IMR-90 (cell line): ENCODE measurements at regions not wholly inside any gene's neighbourhood (a gene's known extent, or its start where the extent isn't known, plus 50 kb on each side); places are given as distances from the start of the nearest gene placed in this dataset.

Source experiments
- ATAC-seq: fragments of 200-7000 bp; cut with Tn5 transposase; 2 replicates; pipeline ENCODE4 v1.9.1; 2020; ENCODE audit warnings: low read depth, mild to moderate bottlenecking, moderate library complexity
- BruUV-seq: library from RNA; stranded (reverse); fragments of 400-500 nt; replicated peaks from 2 replicates; lab custom pipeline; 2021; lab: Mats Ljungman, UMichigan
- CTCF ChIA-PET: fragments of 300-600 bp; formaldehyde crosslinking; extraction: SDS; loops from one replicate; lab custom pipeline; 2021; ENCODE audit warnings: antibody characterized with exemption; lab: Yijun Ruan, JAX
- POLR2A ChIA-PET: fragments of 300-600 bp; sonication (Branson Sonifier 250); formaldehyde crosslinking; loops from one replicate; lab custom pipeline; 2022; ENCODE audit warnings: antibody characterized with exemption; ENCODE audit not compliant: unreplicated experiment; lab: Charles Lee
- DNase-seq: peaks from one replicate; pipeline ENCODE4 v3.0.0; 2013
- H2AFZ ChIP-seq: replicated peaks from 2 replicates; pipeline ENCODE3; 2013; ENCODE audit warnings: low read length, mild to moderate bottlenecking; ENCODE audit not compliant: poor library complexity
- H2AK5ac ChIP-seq: 2 replicates; pipeline ENCODE4 v1.6.1; 2013; ENCODE audit warnings: low read depth, low read length, inconsistent platforms
- H2AK9ac ChIP-seq: replicated peaks from 2 replicates; pipeline ENCODE3; 2013; ENCODE audit warnings: mild to moderate bottlenecking, low read depth, low read length, moderate library complexity; ENCODE audit not compliant: poor library complexity
- H2BK120ac ChIP-seq: 2 replicates; pipeline ENCODE4 v1.6.1; 2013; ENCODE audit warnings: low read depth, low read length, inconsistent platforms
- H2BK15ac ChIP-seq: 3 replicates; pipeline ENCODE4 v1.6.1; 2013; ENCODE audit warnings: low read depth, low read length, inconsistent platforms
- H2BK20ac ChIP-seq: 2 replicates; pipeline ENCODE4 v1.6.1; 2013; ENCODE audit warnings: low read depth, mild to moderate bottlenecking, inconsistent platforms, low read length, moderate library complexity
- H2BK5ac ChIP-seq: 2 replicates; pipeline ENCODE4 v1.6.1; 2013; ENCODE audit warnings: mild to moderate bottlenecking, low read depth, low read length, inconsistent platforms; ENCODE audit not compliant: poor library complexity, severe bottlenecking
- H3K14ac ChIP-seq: replicated peaks from 2 replicates; pipeline ENCODE4 v1.6.1; 2013; ENCODE audit warnings: low read depth, low read length, inconsistent platforms
- H3K18ac ChIP-seq: 2 replicates; pipeline ENCODE4 v1.6.1; 2013; ENCODE audit warnings: low read depth, low read length, control low read depth
- H3K23ac ChIP-seq: 2 replicates; pipeline ENCODE4 v1.6.1; 2013; ENCODE audit warnings: low read depth, low read length, inconsistent platforms
- H3K27ac ChIP-seq: 2 replicates; pipeline ENCODE4 v1.5.1; 2013; ENCODE audit warnings: mild to moderate bottlenecking, control low read depth, low read length; ENCODE audit not compliant: insufficient read depth
- H3K27me3 ChIP-seq: 2 replicates; pipeline ENCODE4 v1.6.1; 2013; ENCODE audit warnings: low read length; ENCODE audit not compliant: control insufficient read depth, insufficient read depth
- H3K36me3 ChIP-seq: 2 replicates; pipeline ENCODE4 v1.6.1; 2013; ENCODE audit warnings: low read length, mixed read lengths; ENCODE audit not compliant: control insufficient read depth, insufficient read depth
- H3K4ac ChIP-seq: 2 replicates; pipeline ENCODE4 v1.6.1; 2013; ENCODE audit warnings: low read depth, low read length, inconsistent platforms
- H3K4me1 ChIP-seq: 2 replicates; pipeline ENCODE4 v1.6.1; 2013; ENCODE audit warnings: low read length, mixed read lengths; ENCODE audit not compliant: control insufficient read depth, insufficient read depth
- H3K4me2 ChIP-seq: 2 replicates; pipeline ENCODE4 v1.6.1; 2013; ENCODE audit warnings: low read depth, mild to moderate bottlenecking, control low read depth, low read length, moderate library complexity
- H3K4me3 ChIP-seq: 2 replicates; pipeline ENCODE4 v1.5.1; 2013; ENCODE audit warnings: low read depth, mild to moderate bottlenecking, control low read depth, low read length, moderate library complexity; ENCODE audit not compliant: insufficient read depth
- H3K56ac ChIP-seq: 2 replicates; pipeline ENCODE4 v1.6.1; 2013; ENCODE audit warnings: low read length, inconsistent platforms; ENCODE audit not compliant: insufficient read depth; ENCODE audit errors: extremely low read depth
- H3K79me1 ChIP-seq, 2 experiments: 2 replicates each; pipeline ENCODE4 v1.6.1; 2013; ENCODE audit warnings: low read length in 2 of 2, inconsistent platforms in 1 of 2, low read depth in 1 of 2
- H3K9ac ChIP-seq: 2 replicates; pipeline ENCODE4 v1.6.1; 2013; ENCODE audit warnings: low read depth, low read length, control low read depth
- H3K9me1 ChIP-seq: 2 replicates; pipeline ENCODE4 v1.6.1; 2013; ENCODE audit warnings: low read length, inconsistent platforms; ENCODE audit not compliant: insufficient read depth
- H3K9me3 ChIP-seq: 2 replicates; pipeline ENCODE4 v1.6.1; 2013; ENCODE audit warnings: low read length; ENCODE audit not compliant: control insufficient read depth, insufficient read depth
- H4K20me1 ChIP-seq: 2 replicates; pipeline ENCODE4 v1.6.1; 2013; ENCODE audit warnings: low read length, inconsistent platforms; ENCODE audit not compliant: insufficient read depth
- H4K5ac ChIP-seq: 2 replicates; pipeline ENCODE4 v1.6.1; 2013; ENCODE audit warnings: mild to moderate bottlenecking, low read depth, low read length, control low read depth
- H4K8ac ChIP-seq, 2 experiments: 2 replicates each; pipeline ENCODE4 v1.6.1; 2013; ENCODE audit warnings: low read depth in 2 of 2, low read length in 2 of 2, control low read depth in 1 of 2, inconsistent platforms in 1 of 2
- H4K91ac ChIP-seq: 2 replicates; pipeline ENCODE4 v1.6.1; 2013; ENCODE audit warnings: low read depth, low read length, inconsistent platforms; ENCODE audit not compliant: insufficient read depth
- CEBPB ChIP-seq: IDR thresholded peaks from 2 replicates; pipeline ENCODE4 v1.6.1; 2012; ENCODE audit warnings: low read depth, low read length, improper control_type of control experiment
- CHD1 ChIP-seq: IDR thresholded peaks from 2 replicates; pipeline ENCODE4 v1.6.1; 2012; ENCODE audit warnings: low read depth, low read length, improper control_type of control experiment
- FOS ChIP-seq: fragments of 150-350 bp; IDR thresholded peaks from 2 replicates; pipeline ENCODE4 v1.6.1; 2016; ENCODE audit warnings: low read depth, low read length
- MAZ ChIP-seq: IDR thresholded peaks from 2 replicates; pipeline ENCODE4 v1.6.1; 2012; ENCODE audit warnings: low read depth, mild to moderate bottlenecking, low read length, improper control_type of control experiment, moderate library complexity, borderline replicate concordance
- MXI1 ChIP-seq: IDR thresholded peaks from 2 replicates; pipeline ENCODE4 v1.6.1; 2012; ENCODE audit warnings: low read depth, mild to moderate bottlenecking, low read length, moderate library complexity, borderline replicate concordance
- NFE2L2 ChIP-seq: fragments of 150-350 bp; IDR thresholded peaks from 2 replicates; pipeline ENCODE4 v1.6.1; 2016; ENCODE audit warnings: low read depth, mild to moderate bottlenecking, low read length
- RAD21 ChIP-seq: IDR thresholded peaks from 2 replicates; pipeline ENCODE4 v1.6.1; 2012; ENCODE audit warnings: low read length, improper control_type of control experiment
- RFX5 ChIP-seq: IDR thresholded peaks from 2 replicates; pipeline ENCODE4 v1.8.0; 2012; ENCODE audit warnings: low read depth, mild to moderate bottlenecking, low read length, moderate library complexity
- WGBS, 2 experiments: methylation state at CpG; one replicate each; pipeline versions ENCODE4 v1.1.5 to v1.1.7; 2013; ENCODE audit warnings: missing lambda C conversion rate in 2 of 2; ENCODE audit not compliant: insufficient read length in 1 of 2; ENCODE audit errors: extremely low coverage in 2 of 2; 5-methylcytosine and 5-hydroxymethylcytosine counted together
- dilution Hi-C: fragments of 300-500 bp; cut with HindIII; formaldehyde crosslinking; loops from one replicate; pipeline ENCODE4 v1.14.3; 2018; ENCODE audit warnings: low sequenced_read_pairs; ENCODE audit not compliant: unreplicated experiment
- in situ Hi-C: fragments of 300-500 bp; cut with MboI; formaldehyde crosslinking; loops from 3 replicates; pipeline ENCODE4 v1.14.3; 2019; ENCODE audit warnings: low sequenced_read_pairs, inconsistent platforms, mixed read lengths
- intact Hi-C: fragments of 100-400 bp; cut with micrococcal nuclease; formaldehyde crosslinking; loops from 2 replicates; pipeline ENCODE4 v1.10.0; 2022

GRCh38 chr2:184004289-184004947, 593.9 kb upstream of the ZNF804A start:
- Histone ChIP-seq H2BK15ac (no peak overlapping the region), H3K9me3 (peaks cover 8% of the 10 kb centered on the region; the same call in 1 of the 2 replicates), H3K56ac (no peak overlapping the region), H3K27ac (no peak overlapping the region), H3K14ac (no peak overlapping the region), H4K20me1 (no peaks in the 10 kb centered on the region), H3K79me1 (no peaks in the 10 kb centered on the region), H2BK20ac (no peak overlapping the region), H3K36me3 (no peaks in the 10 kb centered on the region), H2BK5ac (no peak overlapping the region), H2AFZ (no peak overlapping the region), H4K91ac (no peak overlapping the region), H3K9ac (no peak overlapping the region), H3K23ac (no peak overlapping the region), H2AK5ac (no peak overlapping the region), H2AK9ac (no peak overlapping the region), H4K5ac (no peak overlapping the region), H2BK120ac (no peak overlapping the region), H3K4ac (no peak overlapping the region), H3K9me1 (no peaks in the 10 kb centered on the region), H3K18ac (no peak overlapping the region), H3K4me3 (no peak overlapping the region), H4K8ac (no peak overlapping the region), H3K27me3 (no peaks in the 10 kb centered on the region), H3K4me2 (no peak overlapping the region), H3K4me1 (no peaks in the 10 kb centered on the region)
- BruUV-seq = no TSS peak
- ATAC-seq (no peak), DNase-seq (no peak)
- in situ Hi-C loops (no loop called here), intact Hi-C loops (no loop called here), dilution Hi-C loops (no loop called here)
- WGBS, 2 experiments = no CpG with 5 or more reads among the region's 1 CpG
- ChIA-PET CTCF (no interaction called here), POLR2A (no interaction called here)
- no peak for TF ChIP-seq RFX5
- TF ChIP-seq RAD21 = no peak
- TF ChIP-seq CHD1 = no peak
- no peak for TF ChIP-seq MAZ
- no peak for TF ChIP-seq NFE2L2
- no peak for TF ChIP-seq CEBPB
- TF ChIP-seq FOS = no peak
- TF ChIP-seq MXI1 = no peak
